ENCODE measurements at regions not wholly inside any gene's neighbourhood (a gene's known extent, or its start where the extent isn't known, plus 50 kb on each side); places are given as distances from the start of the nearest gene placed in this dataset.

GRCh38 chr7:131664570-131664969 lies 108.1 kb upstream of the PODXL start:
- TF ChIP-seq, protein P1, sequence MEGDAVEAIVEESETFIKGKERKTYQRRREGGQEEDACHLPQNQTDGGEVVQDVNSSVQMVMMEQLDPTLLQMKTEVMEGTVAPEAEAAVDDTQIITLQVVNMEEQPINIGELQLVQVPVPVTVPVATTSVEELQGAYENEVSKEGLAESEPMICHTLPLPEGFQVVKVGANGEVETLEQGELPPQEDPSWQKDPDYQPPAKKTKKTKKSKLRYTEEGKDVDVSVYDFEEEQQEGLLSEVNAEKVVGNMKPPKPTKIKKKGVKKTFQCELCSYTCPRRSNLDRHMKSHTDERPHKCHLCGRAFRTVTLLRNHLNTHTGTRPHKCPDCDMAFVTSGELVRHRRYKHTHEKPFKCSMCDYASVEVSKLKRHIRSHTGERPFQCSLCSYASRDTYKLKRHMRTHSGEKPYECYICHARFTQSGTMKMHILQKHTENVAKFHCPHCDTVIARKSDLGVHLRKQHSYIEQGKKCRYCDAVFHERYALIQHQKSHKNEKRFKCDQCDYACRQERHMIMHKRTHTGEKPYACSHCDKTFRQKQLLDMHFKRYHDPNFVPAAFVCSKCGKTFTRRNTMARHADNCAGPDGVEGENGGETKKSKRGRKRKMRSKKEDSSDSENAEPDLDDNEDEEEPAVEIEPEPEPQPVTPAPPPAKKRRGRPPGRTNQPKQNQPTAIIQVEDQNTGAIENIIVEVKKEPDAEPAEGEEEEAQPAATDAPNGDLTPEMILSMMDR (IDR thresholded peaks at IDR 0.05): no peak
- TF ChIP-seq POLR2A (IDR thresholded peaks at IDR 0.05): no peak

Data from vagina (tissue), 2 donors.